Spleen (tissue), 11 donors: ENCODE measurements at regions not wholly inside any gene's neighbourhood (a gene's known extent, or its start where the extent isn't known, plus 50 kb on each side); places are given as distances from the start of the nearest gene placed in this dataset.

ENCODE experiments used
- DNase-seq: peaks from one replicate; pipeline ENCODE4 v3.0.0-alpha.2; 2020
- H3K27ac ChIP-seq, 8 donors: fragments of 200-600 bp; sonication (generic) in 7 of 8; 1 replicate in 4 of 8; 2 replicates in 4 of 8; pipeline versions ENCODE4 v1.5.0 to v1.8.0; 2016 to 2021; ENCODE audit warnings: inconsistent platforms in 4 of 8, mild to moderate bottlenecking in 4 of 8, moderate library complexity in 1 of 8
- H3K27me3 ChIP-seq, 7 donors: fragments of 200-600 bp; sonication (generic) in 6 of 7; replicated peaks in 1 of 7; 1 replicate in 4 of 7; 2 replicates in 3 of 7; pipeline versions ENCODE4 v1.5.0 to v1.8.0; 2016 to 2021; ENCODE audit warnings: inconsistent platforms in 3 of 7, mild to moderate bottlenecking in 1 of 7
- H3K36me3 ChIP-seq, 6 donors: fragments of 200-600 bp; sonication (generic) in 5 of 6; 1 replicate in 4 of 6; 2 replicates in 2 of 6; pipeline versions ENCODE4 v1.5.0 to v1.8.0; 2016 to 2021; ENCODE audit warnings: inconsistent platforms in 2 of 6
- H3K4me1 ChIP-seq, 6 donors: fragments of 200-600 bp; sonication (generic) in 5 of 6; 1 replicate in 3 of 6; 2 replicates in 3 of 6; pipeline versions ENCODE4 v1.5.0 to v1.8.0; 2016 to 2021; ENCODE audit warnings: inconsistent platforms in 3 of 6
- H3K4me3 ChIP-seq, 8 donors: fragments of 200-600 bp; sonication (generic) in 7 of 8; 1 replicate in 4 of 8; 2 replicates in 4 of 8; pipeline versions ENCODE4 v1.5.0 to v1.8.0; 2016 to 2021; ENCODE audit warnings: inconsistent platforms in 4 of 8, mild to moderate bottlenecking in 4 of 8, moderate library complexity in 2 of 8
- H3K9me3 ChIP-seq, 8 donors: fragments of 200-600 bp; sonication (generic) in 7 of 8; 1 replicate in 4 of 8; 2 replicates in 4 of 8; pipeline versions ENCODE4 v1.5.0 to v1.8.0; 2016 to 2021; ENCODE audit warnings: inconsistent platforms in 4 of 8
- POLR2A ChIP-seq, 3 donors: fragments of 450-650 bp; IDR thresholded peaks; one replicate each; pipeline ENCODE4 v1.5.1; 2017; ENCODE audit warnings: antibody characterized with exemption in 3 of 3, mild to moderate bottlenecking in 1 of 3
- POLR2AphosphoS5 ChIP-seq, 3 donors: sonication (generic); formaldehyde crosslinking; IDR thresholded peaks; one replicate each; pipeline ENCODE4 v1.5.1; 2017; ENCODE audit warnings: antibody characterized with exemption in 3 of 3
- WGBS, 5 donors: extraction: QIAGEN DNeasy Blood & Tissue Kit in 3 of 5; methylation state at CpG; one replicate each; pipeline versions ENCODE4 v1.1.5 to v1.1.7; 2013 to 2018; 5-methylcytosine and 5-hydroxymethylcytosine counted together
- intact Hi-C: fragments of 100-400 bp; cut with DNase I; formaldehyde crosslinking; loops from one replicate; pipeline ENCODE4 v1.15.0; 2023; ENCODE audit warnings: low total_unique reads
- TF ChIP-seq, protein P1 (sequence below), 11 experiments: fragments of 200-600 bp in 7 of 11; fragments of 450-650 bp in 4 of 11; sonication (generic) in 4 of 11; IDR thresholded peaks in 8 of 11; conservative IDR thresholded peaks in 3 of 11; 1 replicate in 7 of 11; 2 replicates in 4 of 11; pipeline versions ENCODE4 v1.4.0 to v1.8.0; 2016 to 2021; ENCODE audit warnings: antibody characterized with exemption in 11 of 11, inconsistent platforms in 4 of 11, mild to moderate bottlenecking in 1 of 11
- donor health status: healthy with polysubstance abuse.
- donor health status: DM: no; HTN: no; CAD: no; lungs with moderate emphysema.
- donor health status: DM: no; HTN: no; CAD: no.
- donor health status: Bipolar disorder and iron deficiency.
- donor health status: healthy.
- donor health status: DM: no; HTN: no; CAD: no.
- donor health status: DM: yes; HTN: yes; CAD: no.

- no peak for DNase-seq
- Histone ChIP-seq H3K4me3 (no peak overlapping the region), H3K27ac (no peak overlapping the region), H3K4me1 (no peaks in the 10 kb centered on the region), H3K27me3 (no peaks in the 10 kb centered on the region), H3K9me3 (peaks cover 0 to 5% (median 0%) of the 10 kb centered on the region in 8 donors), H3K36me3 (no peaks in the 10 kb centered on the region)
- TF ChIP-seq, protein P1, sequence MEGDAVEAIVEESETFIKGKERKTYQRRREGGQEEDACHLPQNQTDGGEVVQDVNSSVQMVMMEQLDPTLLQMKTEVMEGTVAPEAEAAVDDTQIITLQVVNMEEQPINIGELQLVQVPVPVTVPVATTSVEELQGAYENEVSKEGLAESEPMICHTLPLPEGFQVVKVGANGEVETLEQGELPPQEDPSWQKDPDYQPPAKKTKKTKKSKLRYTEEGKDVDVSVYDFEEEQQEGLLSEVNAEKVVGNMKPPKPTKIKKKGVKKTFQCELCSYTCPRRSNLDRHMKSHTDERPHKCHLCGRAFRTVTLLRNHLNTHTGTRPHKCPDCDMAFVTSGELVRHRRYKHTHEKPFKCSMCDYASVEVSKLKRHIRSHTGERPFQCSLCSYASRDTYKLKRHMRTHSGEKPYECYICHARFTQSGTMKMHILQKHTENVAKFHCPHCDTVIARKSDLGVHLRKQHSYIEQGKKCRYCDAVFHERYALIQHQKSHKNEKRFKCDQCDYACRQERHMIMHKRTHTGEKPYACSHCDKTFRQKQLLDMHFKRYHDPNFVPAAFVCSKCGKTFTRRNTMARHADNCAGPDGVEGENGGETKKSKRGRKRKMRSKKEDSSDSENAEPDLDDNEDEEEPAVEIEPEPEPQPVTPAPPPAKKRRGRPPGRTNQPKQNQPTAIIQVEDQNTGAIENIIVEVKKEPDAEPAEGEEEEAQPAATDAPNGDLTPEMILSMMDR (IDR thresholded peaks at IDR 0.05 in 8 of 11, conservative IDR thresholded peaks at IDR 0.05 in 3 of 11): no peak
- TF ChIP-seq POLR2A (IDR thresholded peaks at IDR 0.05): no peak
- no peak for TF ChIP-seq POLR2AphosphoS5 (IDR thresholded peaks at IDR 0.05)
- 92 to 99% (median 95%) methylated on average over 2 of the region's 2 CpGs for WGBS, 5 donors
- intact Hi-C loops: no loop called here
Observed at GRCh38 chr6:113147544-113147943, 709.6 kb upstream of the MARCKS start.

- intact Hi-C loops: no loop called here
- DNase-seq: no peak
- Histone ChIP-seq H3K9me3 (peaks cover 0 to 5% (median 0%) of the 10 kb centered on the region in 8 donors), H3K36me3 (no peaks in the 10 kb centered on the region), H3K4me3 (no peak overlapping the region), H3K27ac (no peak overlapping the region), H3K4me1 (no peaks in the 10 kb centered on the region), H3K27me3 (no peaks in the 10 kb centered on the region)
- TF ChIP-seq POLR2A (IDR thresholded peaks at IDR 0.05) (no peak), POLR2AphosphoS5 (IDR thresholded peaks at IDR 0.05) (no peak)
- TF ChIP-seq, protein P1 (IDR thresholded peaks at IDR 0.05 in 8 of 11, conservative IDR thresholded peaks at IDR 0.05 in 3 of 11): no peak
Observed at GRCh38 chr6:113148566-113148965, 708.6 kb upstream of the MARCKS start.

DNA sequence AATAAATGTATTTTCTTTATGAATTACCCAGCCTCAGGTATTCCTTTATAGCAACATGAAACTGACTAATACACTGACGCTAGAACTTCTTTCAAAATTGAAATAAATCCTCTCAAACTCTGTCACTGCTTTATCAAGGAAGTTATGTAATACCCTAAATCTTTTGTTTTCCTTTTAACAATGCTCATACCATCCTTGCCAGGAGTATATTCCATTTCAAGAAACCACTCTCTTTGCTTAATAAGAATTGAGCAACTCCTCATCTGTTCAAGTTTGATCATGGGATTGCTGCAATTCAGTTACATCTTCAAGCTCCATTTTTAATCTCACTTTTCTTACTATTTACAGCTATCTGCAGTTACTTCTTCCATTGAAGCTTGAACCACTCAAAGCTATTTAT is 707.6 kb upstream of the MARCKS start:
- H3K9me3 ChIP-seq: peaks cover 0 to 5% (median 0%) of the 10 kb centered on the region in 8 donors
- H3K4me1 ChIP-seq: no peaks in the 10 kb centered on the region
- no peaks in the 10 kb centered on the region for H3K27me3 ChIP-seq
- no peaks in the 10 kb centered on the region for H3K36me3 ChIP-seq
- H3K4me3 ChIP-seq: no peak overlapping the region
- H3K27ac ChIP-seq: no peak overlapping the region
- no peak for DNase-seq
- 75 to 97% (median 81%) methylated on average over 1 of the region's 1 CpG for WGBS, 5 donors
- TF ChIP-seq POLR2A (IDR thresholded peaks at IDR 0.05): no peak
- intact Hi-C loops: no loop called here

DNA sequence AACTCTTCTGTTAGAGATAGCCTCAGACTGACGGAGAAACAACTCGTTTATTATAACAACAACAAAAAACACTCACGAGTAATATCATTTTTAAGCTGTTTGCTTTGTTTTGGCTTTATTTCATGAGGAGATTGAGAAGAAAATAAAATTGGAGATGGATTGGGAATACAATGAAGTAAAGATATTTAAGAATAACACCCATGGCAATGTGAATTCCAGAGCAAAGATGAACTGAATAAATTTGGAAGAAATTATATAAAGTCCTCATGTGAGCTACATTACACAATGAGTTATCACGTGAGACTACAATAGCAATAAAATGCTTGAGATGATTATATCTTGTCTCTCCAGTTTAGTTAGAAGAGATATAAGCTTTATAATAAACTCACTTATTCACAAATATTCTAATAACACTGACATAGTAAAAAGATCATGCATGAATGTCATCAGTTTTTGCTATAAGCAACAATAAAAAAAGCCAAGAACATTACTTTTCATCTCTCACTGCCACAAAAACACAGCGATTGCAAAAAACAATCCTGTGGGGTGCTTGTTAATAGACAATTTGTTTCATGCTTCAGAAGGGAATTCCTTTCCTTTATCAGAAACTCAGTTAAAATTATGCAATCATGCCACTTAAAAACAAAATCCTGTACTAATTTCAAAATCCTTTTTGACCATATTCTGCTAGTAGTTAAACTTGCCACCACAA is 696.7 kb upstream of the MARCKS start:
- no peaks in the 10 kb centered on the region for H3K36me3 ChIP-seq
- TF ChIP-seq, protein P1 (IDR thresholded peaks at IDR 0.05 in 8 of 11, conservative IDR thresholded peaks at IDR 0.05 in 3 of 11): no peak
- no peak for TF ChIP-seq POLR2AphosphoS5 (IDR thresholded peaks at IDR 0.05)
- no peak for TF ChIP-seq POLR2A (IDR thresholded peaks at IDR 0.05)
- 83 to 89% (median 86%) methylated on average over 5 of the region's 5 CpGs for WGBS, 5 donors
- no peak overlapping the region for H3K4me3 ChIP-seq
- no peak overlapping the region for H3K27ac ChIP-seq
- H3K27me3 ChIP-seq: no peaks in the 10 kb centered on the region
- no peak for DNase-seq
- H3K4me1 ChIP-seq: no peaks in the 10 kb centered on the region
- intact Hi-C loops: no loop called here
- no peaks in the 10 kb centered on the region for H3K9me3 ChIP-seq

GRCh38 chr6:113161018-113161315 is 696.2 kb upstream of the MARCKS start:
- Histone ChIP-seq H3K27me3 (no peaks in the 10 kb centered on the region), H3K9me3 (no peaks in the 10 kb centered on the region), H3K36me3 (no peaks in the 10 kb centered on the region), H3K27ac (no peak overlapping the region), H3K4me3 (no peak overlapping the region), H3K4me1 (no peaks in the 10 kb centered on the region)
- no peak for DNase-seq
- intact Hi-C loops: no loop called here
- TF ChIP-seq, protein P1 (IDR thresholded peaks at IDR 0.05 in 8 of 11, conservative IDR thresholded peaks at IDR 0.05 in 3 of 11): no peak
- TF ChIP-seq POLR2AphosphoS5 (IDR thresholded peaks at IDR 0.05) (no peak), POLR2A (IDR thresholded peaks at IDR 0.05) (no peak)
- WGBS, 5 donors: 73 to 78% (median 73%) methylated on average over 1 of the region's 1 CpG
